Panc1 (cell line): ENCODE measurements at regions not wholly inside any gene's neighbourhood (a gene's known extent, or its start where the extent isn't known, plus 50 kb on each side); places are given as distances from the start of the nearest gene placed in this dataset.
"Not testable (repeated sequence)": the region's sequence is repeated elsewhere in the genome, so short reads cannot be mapped to it uniquely, and the experiment has no call there.

Experiments
- TCF7L2 ChIP-seq: IDR thresholded peaks from 2 replicates; pipeline ENCODE4 v1.6.1; 2011; ENCODE audit warnings: mild to moderate bottlenecking, low read depth, low read length, inconsistent platforms
- TF ChIP-seq, protein P1 (sequence below): fragments of 450-650 bp; IDR thresholded peaks from 2 replicates; pipeline ENCODE4 v1.5.1; 2017; ENCODE audit warnings: mild to moderate bottlenecking
- TF ChIP-seq, protein P2 (sequence below), 2 experiments: IDR thresholded peaks; 2 replicates each; pipeline ENCODE4 v1.6.1; 2011 to 2012; ENCODE audit warnings: low read depth in 2 of 2, control low read depth in 1 of 2, low read length in 1 of 2, mild to moderate bottlenecking in 1 of 2, moderate library complexity in 1 of 2; ENCODE audit not compliant: insufficient read depth in 1 of 2

DNA sequence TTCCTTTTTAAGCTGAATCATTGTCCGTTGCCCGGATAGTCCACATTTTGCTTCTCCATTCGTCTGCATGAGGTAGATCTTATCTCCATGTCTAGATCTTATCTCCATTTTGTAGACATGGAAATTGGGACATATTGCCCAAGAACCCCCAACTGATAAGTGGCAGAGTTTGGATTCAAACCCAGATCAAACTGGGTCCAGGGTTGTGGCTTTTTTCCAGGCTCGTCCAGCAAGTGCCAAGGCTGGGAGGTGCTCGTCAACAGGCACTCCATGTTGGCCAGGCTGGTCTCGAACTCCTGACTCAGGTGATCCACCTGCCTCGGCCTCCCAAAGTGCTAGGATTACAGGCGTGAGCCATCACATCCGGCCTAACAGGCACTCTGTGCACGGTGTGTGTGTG, 4082.3 kb upstream of the TPTE start:
- TF ChIP-seq, protein P1, sequence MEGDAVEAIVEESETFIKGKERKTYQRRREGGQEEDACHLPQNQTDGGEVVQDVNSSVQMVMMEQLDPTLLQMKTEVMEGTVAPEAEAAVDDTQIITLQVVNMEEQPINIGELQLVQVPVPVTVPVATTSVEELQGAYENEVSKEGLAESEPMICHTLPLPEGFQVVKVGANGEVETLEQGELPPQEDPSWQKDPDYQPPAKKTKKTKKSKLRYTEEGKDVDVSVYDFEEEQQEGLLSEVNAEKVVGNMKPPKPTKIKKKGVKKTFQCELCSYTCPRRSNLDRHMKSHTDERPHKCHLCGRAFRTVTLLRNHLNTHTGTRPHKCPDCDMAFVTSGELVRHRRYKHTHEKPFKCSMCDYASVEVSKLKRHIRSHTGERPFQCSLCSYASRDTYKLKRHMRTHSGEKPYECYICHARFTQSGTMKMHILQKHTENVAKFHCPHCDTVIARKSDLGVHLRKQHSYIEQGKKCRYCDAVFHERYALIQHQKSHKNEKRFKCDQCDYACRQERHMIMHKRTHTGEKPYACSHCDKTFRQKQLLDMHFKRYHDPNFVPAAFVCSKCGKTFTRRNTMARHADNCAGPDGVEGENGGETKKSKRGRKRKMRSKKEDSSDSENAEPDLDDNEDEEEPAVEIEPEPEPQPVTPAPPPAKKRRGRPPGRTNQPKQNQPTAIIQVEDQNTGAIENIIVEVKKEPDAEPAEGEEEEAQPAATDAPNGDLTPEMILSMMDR = not testable (repeated sequence)
- TF ChIP-seq TCF7L2 = not testable (repeated sequence)
- TF ChIP-seq, protein P2, sequence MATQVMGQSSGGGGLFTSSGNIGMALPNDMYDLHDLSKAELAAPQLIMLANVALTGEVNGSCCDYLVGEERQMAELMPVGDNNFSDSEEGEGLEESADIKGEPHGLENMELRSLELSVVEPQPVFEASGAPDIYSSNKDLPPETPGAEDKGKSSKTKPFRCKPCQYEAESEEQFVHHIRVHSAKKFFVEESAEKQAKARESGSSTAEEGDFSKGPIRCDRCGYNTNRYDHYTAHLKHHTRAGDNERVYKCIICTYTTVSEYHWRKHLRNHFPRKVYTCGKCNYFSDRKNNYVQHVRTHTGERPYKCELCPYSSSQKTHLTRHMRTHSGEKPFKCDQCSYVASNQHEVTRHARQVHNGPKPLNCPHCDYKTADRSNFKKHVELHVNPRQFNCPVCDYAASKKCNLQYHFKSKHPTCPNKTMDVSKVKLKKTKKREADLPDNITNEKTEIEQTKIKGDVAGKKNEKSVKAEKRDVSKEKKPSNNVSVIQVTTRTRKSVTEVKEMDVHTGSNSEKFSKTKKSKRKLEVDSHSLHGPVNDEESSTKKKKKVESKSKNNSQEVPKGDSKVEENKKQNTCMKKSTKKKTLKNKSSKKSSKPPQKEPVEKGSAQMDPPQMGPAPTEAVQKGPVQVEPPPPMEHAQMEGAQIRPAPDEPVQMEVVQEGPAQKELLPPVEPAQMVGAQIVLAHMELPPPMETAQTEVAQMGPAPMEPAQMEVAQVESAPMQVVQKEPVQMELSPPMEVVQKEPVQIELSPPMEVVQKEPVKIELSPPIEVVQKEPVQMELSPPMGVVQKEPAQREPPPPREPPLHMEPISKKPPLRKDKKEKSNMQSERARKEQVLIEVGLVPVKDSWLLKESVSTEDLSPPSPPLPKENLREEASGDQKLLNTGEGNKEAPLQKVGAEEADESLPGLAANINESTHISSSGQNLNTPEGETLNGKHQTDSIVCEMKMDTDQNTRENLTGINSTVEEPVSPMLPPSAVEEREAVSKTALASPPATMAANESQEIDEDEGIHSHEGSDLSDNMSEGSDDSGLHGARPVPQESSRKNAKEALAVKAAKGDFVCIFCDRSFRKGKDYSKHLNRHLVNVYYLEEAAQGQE (IDR thresholded peaks at IDR 0.05; ENCODE audit: insufficient read depth in 1 of 2, low read depth in 2 of 2, low read length in 1 of 2) = not testable (repeated sequence)
